PC-9 (cell line): ENCODE measurements at regions not wholly inside any gene's neighbourhood (a gene's known extent, or its start where the extent isn't known, plus 50 kb on each side); places are given as distances from the start of the nearest gene placed in this dataset.

Experiments
- BruUV-seq: library from RNA; stranded (reverse); fragments of 400-500 nt; replicated peaks from 2 replicates; lab custom pipeline; 2021; lab: Mats Ljungman, UMichigan
- CTCF ChIA-PET: fragments of 300-600 bp; sonication (Branson Sonifier 250); formaldehyde crosslinking; loops from one replicate; lab custom pipeline; 2022; ENCODE audit warnings: antibody characterized with exemption; lab: Charles Lee
- POLR2A ChIA-PET: fragments of 300-600 bp; sonication (Branson Sonifier 250); formaldehyde crosslinking; loops from one replicate; lab custom pipeline; 2022; ENCODE audit warnings: antibody characterized with exemption; ENCODE audit not compliant: unreplicated experiment; lab: Charles Lee
- DNase-seq, 2 experiments: peaks; one replicate each; pipeline versions ENCODE4 v3.0.0 to v3.0.0-alpha.2; 2015 to 2022; ENCODE audit warnings: mixed read lengths in 1 of 2
- H2AFZ ChIP-seq: fragments of 200-600 bp; sonication (generic); 2 replicates; pipeline ENCODE4 v1.8.1; 2017; ENCODE audit warnings: antibody characterized with exemption
- H3F3A ChIP-seq: fragments of 200-600 bp; sonication (generic); 2 replicates; pipeline ENCODE4 v1.8.1; 2017; ENCODE audit warnings: antibody characterized with exemption, mild to moderate bottlenecking, low read depth; ENCODE audit not compliant: insufficient read depth
- H3K27ac ChIP-seq: fragments of 200-600 bp; sonication (generic); 2 replicates; pipeline ENCODE4 v1.6.1; 2016; ENCODE audit warnings: mixed run types
- H3K27me3 ChIP-seq: fragments of 200-600 bp; sonication (generic); 2 replicates; pipeline ENCODE4 v1.6.1; 2016; ENCODE audit warnings: low read depth, mixed run types; ENCODE audit not compliant: insufficient read depth
- H3K36me3 ChIP-seq: fragments of 200-600 bp; sonication (generic); 2 replicates; pipeline ENCODE4 v1.6.1; 2016; ENCODE audit warnings: low read depth, mixed run types
- H3K4me1 ChIP-seq: fragments of 200-600 bp; sonication (generic); replicated peaks from 2 replicates; pipeline ENCODE4 v1.6.1; 2016; ENCODE audit warnings: mixed run types; ENCODE audit not compliant: insufficient read depth
- H3K4me2 ChIP-seq: fragments of 200-600 bp; sonication (generic); 2 replicates; pipeline ENCODE4 v1.6.1; 2017; ENCODE audit warnings: mixed run types
- H3K4me3 ChIP-seq: fragments of 200-600 bp; sonication (generic); 2 replicates; pipeline ENCODE4 v1.6.1; 2016; ENCODE audit warnings: mixed run types
- H3K79me2 ChIP-seq: fragments of 200-600 bp; sonication (generic); 2 replicates; pipeline ENCODE4 v1.6.1; 2017; ENCODE audit warnings: low read depth, mixed run types
- H3K9me2 ChIP-seq: fragments of 200-600 bp; sonication (generic); 2 replicates; pipeline ENCODE4 v1.8.1; 2017; ENCODE audit warnings: mild to moderate bottlenecking; ENCODE audit not compliant: insufficient read depth
- H3K9me3 ChIP-seq: fragments of 200-600 bp; sonication (generic); 2 replicates; pipeline ENCODE4 v1.8.1; 2016; ENCODE audit warnings: low read depth; ENCODE audit not compliant: insufficient read depth
- H4K20me1 ChIP-seq: fragments of 200-600 bp; sonication (generic); 2 replicates; pipeline ENCODE4 v1.8.1; 2017; ENCODE audit not compliant: insufficient read depth
- CTCF ChIP-seq: fragments of 200-600 bp; sonication (generic); conservative IDR thresholded peaks from 2 replicates; pipeline ENCODE4 v1.6.1; 2017; ENCODE audit warnings: mixed run types, antibody characterized with exemption, mild to moderate bottlenecking, moderate library complexity
- EZH2 ChIP-seq: fragments of 200-600 bp; sonication (generic); IDR thresholded peaks from 2 replicates; pipeline ENCODE4 v1.8.0; 2017; ENCODE audit warnings: antibody characterized with exemption, low read depth
- intact Hi-C: fragments of 100-400 bp; cut with micrococcal nuclease; formaldehyde crosslinking; loops from one replicate; pipeline ENCODE4 v1.10.0; 2022; ENCODE audit not compliant: unreplicated experiment

GRCh38 chr20:56867128-56867527, 238.0 kb downstream of the TFAP2C start:
- no peak for TF ChIP-seq EZH2
- no peak for TF ChIP-seq CTCF
- no peak overlapping the region for H3K4me2 ChIP-seq
- H2AFZ ChIP-seq = no peak overlapping the region
- POLR2A ChIA-PET = no interaction called here
- H3K9me3 ChIP-seq = no peaks in the 10 kb centered on the region
- intact Hi-C loops = no loop called here
- H3K79me2 ChIP-seq = no peaks in the 10 kb centered on the region
- no TSS peak for BruUV-seq
- no peaks in the 10 kb centered on the region for H4K20me1 ChIP-seq
- H3K4me1 ChIP-seq = no peaks in the 10 kb centered on the region
- no peak for DNase-seq
- CTCF ChIA-PET = interaction anchor here (0.8 kb wide), 1 partner anchor 23 kb away, joined by 5 read pairs; no protein-coding TSS in a partner anchor
- no peaks in the 10 kb centered on the region; the same call in 1 of the 2 replicates for H3F3A ChIP-seq
- no peak overlapping the region for H3K4me3 ChIP-seq
- H3K9me2 ChIP-seq = no peaks in the 10 kb centered on the region; the same call in 1 of the 2 replicates
- H3K27me3 ChIP-seq = peaks cover 17% of the 10 kb centered on the region
- H3K36me3 ChIP-seq = no peaks in the 10 kb centered on the region
- no peak overlapping the region for H3K27ac ChIP-seq

- ChIA-PET POLR2A (no interaction called here), CTCF (no interaction called here)
- Histone ChIP-seq H4K20me1 (no peaks in the 10 kb centered on the region), H3F3A (no peaks in the 10 kb centered on the region), H3K36me3 (no peaks in the 10 kb centered on the region), H3K9me2 (no peaks in the 10 kb centered on the region), H3K79me2 (no peaks in the 10 kb centered on the region), H3K27ac (no peak overlapping the region), H2AFZ (no peak overlapping the region), H3K4me2 (no peak overlapping the region), H3K27me3 (peaks cover 11% of the 10 kb centered on the region), H3K9me3 (no peaks in the 10 kb centered on the region), H3K4me1 (no peaks in the 10 kb centered on the region), H3K4me3 (no peak overlapping the region)
- DNase-seq = no peak
- BruUV-seq = no TSS peak
- TF ChIP-seq EZH2 (no peak), CTCF (no peak)
- intact Hi-C loops = no loop called here
Observed at GRCh38 chr20:56868746-56869145, 239.6 kb downstream of the TFAP2C start.

GRCh38 chr20:56870271-56870670, 241.2 kb downstream of the TFAP2C start:
- Histone ChIP-seq H4K20me1 (no peaks in the 10 kb centered on the region), H3K9me2 (no peaks in the 10 kb centered on the region), H2AFZ (no peak overlapping the region), H3K36me3 (no peaks in the 10 kb centered on the region), H3K4me1 (peaks cover 8% of the 10 kb centered on the region), H3K79me2 (no peaks in the 10 kb centered on the region), H3K4me2 (no peak overlapping the region), H3K27ac (no peak overlapping the region), H3K27me3 (peaks cover 5% of the 10 kb centered on the region; the same call in 1 of the 2 replicates), H3K9me3 (no peaks in the 10 kb centered on the region), H3K4me3 (no peak overlapping the region), H3F3A (peaks cover under 1% of the 10 kb centered on the region; the same call in 1 of the 2 replicates)
- ChIA-PET CTCF (no interaction called here), POLR2A (no interaction called here)
- no peak for DNase-seq
- no peak for TF ChIP-seq EZH2
- TF ChIP-seq CTCF = no peak
- BruUV-seq = no TSS peak
- intact Hi-C loops = loop anchor here (10.0 kb wide), 1 partner anchor 245 kb away; the partner anchor contains the start of gene TFAP2C
